ENCODE measurements at regions not wholly inside any gene's neighbourhood (a gene's known extent, or its start where the extent isn't known, plus 50 kb on each side); places are given as distances from the start of the nearest gene placed in this dataset.
"Not testable (repeated sequence)": the region's sequence is repeated elsewhere in the genome, so short reads cannot be mapped to it uniquely, and the experiment has no call there.

DNA sequence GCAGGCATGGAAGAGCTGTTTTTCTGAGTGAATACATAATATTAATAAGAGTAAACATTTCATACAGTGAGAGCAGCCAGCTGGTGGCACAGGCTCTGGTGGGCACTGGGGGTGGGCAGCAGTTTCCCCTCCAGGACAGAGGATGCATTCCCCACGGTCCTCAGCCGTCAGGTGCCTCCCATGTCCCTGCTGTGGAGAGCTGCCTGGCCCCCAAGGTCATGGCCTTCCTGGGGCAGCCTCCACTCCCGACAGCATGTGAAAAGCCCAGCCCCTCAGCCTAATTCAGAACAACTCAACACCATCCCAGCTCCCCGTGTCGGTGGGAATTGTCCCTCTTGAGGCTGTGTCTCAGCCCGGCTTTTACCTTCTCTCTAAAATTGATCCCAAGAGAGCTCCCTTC lies 147.4 kb downstream of the GALR1 start:
- no peak overlapping the region for H3K4me3 ChIP-seq (ENCODE audit: low read depth in 1 of 2, low read length in 2 of 2)
- no peaks in the 10 kb centered on the region for H3K36me3 ChIP-seq (ENCODE audit: control insufficient read depth in 1 of 2, insufficient read depth in 2 of 2, low read length in 2 of 2)
- no peak overlapping the region for H3K27ac ChIP-seq (ENCODE audit: low read depth, low read length)
- no peaks in the 10 kb centered on the region for H3K4me1 ChIP-seq (ENCODE audit: control insufficient read depth in 1 of 2, insufficient read depth in 2 of 2, low read length in 2 of 2)
- H3K9me3 ChIP-seq (ENCODE audit: control insufficient read depth in 1 of 2, low read length in 2 of 2) = no peaks in the 10 kb centered on the region
- no peak overlapping the region for H3K9ac ChIP-seq (ENCODE audit: low read depth in 1 of 2, low read length in 2 of 2)
- H3K27me3 ChIP-seq (ENCODE audit: control insufficient read depth in 1 of 2, insufficient read depth in 2 of 2, low read length in 2 of 2) = no peaks in the 10 kb centered on the region

DNA sequence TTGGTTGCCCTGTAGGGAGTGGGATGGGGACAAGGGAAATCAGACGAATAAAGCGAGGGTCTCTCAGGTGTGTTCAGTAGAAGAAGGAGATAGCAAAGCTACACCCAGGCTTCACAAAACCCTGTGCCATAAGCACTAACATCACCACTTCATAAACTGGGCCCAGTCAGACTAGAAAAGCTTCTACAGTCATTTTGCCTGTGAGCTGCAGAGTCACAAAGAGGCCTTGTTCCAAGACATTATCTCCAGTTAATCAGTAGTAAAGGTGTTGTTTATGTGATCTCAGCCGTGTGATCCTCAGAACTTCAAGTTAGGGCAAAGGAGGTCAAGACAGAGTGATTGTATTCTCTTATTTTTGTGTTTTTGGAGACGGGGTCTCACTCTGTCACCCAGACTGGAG lies 148.0 kb downstream of the GALR1 start:
- H3K27ac ChIP-seq (ENCODE audit: low read depth, low read length) = no peak overlapping the region
- no peaks in the 10 kb centered on the region for H3K4me1 ChIP-seq (ENCODE audit: control insufficient read depth in 1 of 2, insufficient read depth in 2 of 2, low read length in 2 of 2)
- no peak overlapping the region for H3K4me3 ChIP-seq (ENCODE audit: low read depth in 1 of 2, low read length in 2 of 2)
- no peak overlapping the region for H3K9ac ChIP-seq (ENCODE audit: low read depth in 1 of 2, low read length in 2 of 2)
- no peaks in the 10 kb centered on the region for H3K36me3 ChIP-seq (ENCODE audit: control insufficient read depth in 1 of 2, insufficient read depth in 2 of 2, low read length in 2 of 2)
- H3K27me3 ChIP-seq (ENCODE audit: control insufficient read depth in 1 of 2, insufficient read depth in 2 of 2, low read length in 2 of 2) = no peaks in the 10 kb centered on the region
- no peaks in the 10 kb centered on the region for H3K9me3 ChIP-seq (ENCODE audit: control insufficient read depth in 1 of 2, low read length in 2 of 2)

DNA sequence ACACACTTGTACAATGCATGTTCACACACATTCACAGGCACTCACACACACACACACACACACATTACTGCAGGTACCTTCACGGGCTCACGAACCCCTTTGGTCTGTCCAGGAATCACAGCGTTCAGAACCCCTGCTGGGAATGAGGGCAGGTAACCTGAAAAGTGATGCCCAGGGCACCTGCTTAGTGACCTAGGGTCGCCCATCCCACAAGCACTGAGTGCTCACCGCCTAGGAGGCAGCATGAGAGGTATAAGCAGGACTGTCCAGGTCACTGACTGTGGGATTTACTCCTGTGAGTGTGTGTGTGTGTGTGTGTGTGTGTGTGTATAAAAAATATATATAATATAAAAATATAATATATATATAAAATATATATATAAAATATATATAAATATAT lies 150.9 kb downstream of the GALR1 start:
- H3K9ac ChIP-seq (ENCODE audit: low read depth in 1 of 2, low read length in 2 of 2) = no peak overlapping the region
- no peaks in the 10 kb centered on the region for H3K27me3 ChIP-seq (ENCODE audit: control insufficient read depth in 1 of 2, insufficient read depth in 2 of 2, low read length in 2 of 2)
- H3K36me3 ChIP-seq (ENCODE audit: control insufficient read depth in 1 of 2, insufficient read depth in 2 of 2, low read length in 2 of 2) = no peaks in the 10 kb centered on the region
- no peak overlapping the region for H3K27ac ChIP-seq (ENCODE audit: low read depth, low read length)
- H3K4me1 ChIP-seq (ENCODE audit: control insufficient read depth in 1 of 2, insufficient read depth in 2 of 2, low read length in 2 of 2) = no peaks in the 10 kb centered on the region
- H3K9me3 ChIP-seq (ENCODE audit: control insufficient read depth in 1 of 2, low read length in 2 of 2) = no peaks in the 10 kb centered on the region
- no peak overlapping the region for H3K4me3 ChIP-seq (ENCODE audit: low read depth in 1 of 2, low read length in 2 of 2)

DNA sequence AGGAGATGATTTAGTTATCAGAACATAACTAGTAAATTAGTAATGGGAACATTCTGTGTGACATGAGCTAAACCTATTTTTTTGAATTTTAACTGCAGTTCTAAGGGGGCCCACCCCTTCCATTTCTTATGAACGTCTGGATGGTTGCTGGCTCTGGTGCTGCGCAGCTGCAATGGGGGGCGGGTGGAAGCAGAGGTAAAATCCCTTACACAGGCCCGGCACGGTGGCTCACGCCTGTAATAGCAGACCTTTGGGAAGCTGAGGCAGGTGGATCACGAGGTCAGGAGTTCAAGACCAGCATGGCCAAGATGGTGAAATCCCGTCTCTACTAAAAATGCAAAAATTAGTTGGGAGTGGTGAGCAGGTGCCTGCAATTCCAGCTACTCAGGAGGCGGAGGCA lies 151.5 kb downstream of the GALR1 start:
- Histone ChIP-seq H3K36me3 (ENCODE audit: control insufficient read depth in 1 of 2, insufficient read depth in 2 of 2, low read length in 2 of 2) (no peaks in the 10 kb centered on the region), H3K4me1 (ENCODE audit: control insufficient read depth in 1 of 2, insufficient read depth in 2 of 2, low read length in 2 of 2) (no peaks in the 10 kb centered on the region), H3K4me3 (ENCODE audit: low read depth in 1 of 2, low read length in 2 of 2) (no peak overlapping the region), H3K27me3 (ENCODE audit: control insufficient read depth in 1 of 2, insufficient read depth in 2 of 2, low read length in 2 of 2) (no peaks in the 10 kb centered on the region), H3K27ac (ENCODE audit: low read depth, low read length) (no peak overlapping the region), H3K9ac (ENCODE audit: low read depth in 1 of 2, low read length in 2 of 2) (no peak overlapping the region), H3K9me3 (ENCODE audit: control insufficient read depth in 1 of 2, low read length in 2 of 2) (no peaks in the 10 kb centered on the region)

DNA sequence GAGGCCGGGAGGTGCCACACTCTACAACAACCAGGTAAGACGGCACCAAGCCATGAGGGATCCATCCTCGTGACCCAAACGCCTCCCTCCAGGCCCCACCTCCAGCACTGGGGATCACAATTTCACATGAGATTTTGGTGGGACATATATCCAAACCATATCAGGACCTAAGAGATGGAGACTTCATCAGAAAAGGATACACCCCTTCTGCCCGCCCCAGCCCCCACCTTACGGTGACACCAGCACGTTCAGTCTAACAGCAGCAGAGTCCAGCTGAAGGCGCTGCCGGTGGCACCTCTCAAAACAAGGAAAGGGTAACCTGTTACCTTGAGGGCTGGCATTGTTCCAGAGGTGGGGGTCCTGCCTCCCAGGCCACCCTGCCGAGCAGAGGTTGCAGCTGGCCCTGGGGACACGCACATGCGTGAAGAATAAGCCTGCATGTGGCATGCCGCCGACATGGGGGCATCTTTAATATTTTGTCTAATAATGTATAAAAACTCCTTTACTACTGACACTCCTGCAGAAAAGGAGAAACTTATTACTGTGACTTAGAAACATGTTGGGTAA lies 154.4 kb downstream of the GALR1 start:
- Histone ChIP-seq H3K9ac (ENCODE audit: low read depth in 1 of 2, low read length in 2 of 2) (no peak overlapping the region), H3K27ac (ENCODE audit: low read depth, low read length) (no peak overlapping the region), H3K4me1 (ENCODE audit: control insufficient read depth in 1 of 2, insufficient read depth in 2 of 2, low read length in 2 of 2) (no peaks in the 10 kb centered on the region), H3K27me3 (ENCODE audit: control insufficient read depth in 1 of 2, insufficient read depth in 2 of 2, low read length in 2 of 2) (no peaks in the 10 kb centered on the region), H3K4me3 (ENCODE audit: low read depth in 1 of 2, low read length in 2 of 2) (no peak overlapping the region), H3K9me3 (ENCODE audit: control insufficient read depth in 1 of 2, low read length in 2 of 2) (no peaks in the 10 kb centered on the region), H3K36me3 (ENCODE audit: control insufficient read depth in 1 of 2, insufficient read depth in 2 of 2, low read length in 2 of 2) (no peaks in the 10 kb centered on the region)

DNA sequence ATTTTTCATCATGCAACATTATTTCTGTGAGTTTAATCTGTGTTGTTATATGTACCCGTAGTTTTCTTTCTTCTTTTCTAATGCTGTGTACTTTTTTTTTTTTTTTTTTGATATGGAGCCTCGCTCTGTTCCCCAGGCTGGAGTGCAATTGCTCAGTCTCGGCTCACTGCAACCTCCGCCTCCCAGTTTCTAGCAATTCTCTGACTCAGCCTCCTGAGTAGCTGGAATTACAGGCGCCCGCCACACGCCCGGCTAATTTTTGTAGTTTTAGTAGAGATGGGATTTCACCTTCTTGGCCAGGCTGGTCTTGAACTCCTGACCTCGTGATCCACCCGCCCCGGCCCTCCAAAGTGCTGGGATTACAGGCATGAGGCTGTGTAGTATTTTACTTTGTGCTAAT lies 155.4 kb downstream of the GALR1 start:
- Histone ChIP-seq H3K9ac (ENCODE audit: low read depth in 1 of 2, low read length in 2 of 2) (no peak overlapping the region), H3K27ac (ENCODE audit: low read depth, low read length) (no peak overlapping the region), H3K4me3 (ENCODE audit: low read depth in 1 of 2, low read length in 2 of 2) (no peak overlapping the region), H3K9me3 (ENCODE audit: control insufficient read depth in 1 of 2, low read length in 2 of 2) (no peaks in the 10 kb centered on the region), H3K4me1 (ENCODE audit: control insufficient read depth in 1 of 2, insufficient read depth in 2 of 2, low read length in 2 of 2) (no peaks in the 10 kb centered on the region), H3K27me3 (ENCODE audit: control insufficient read depth in 1 of 2, insufficient read depth in 2 of 2, low read length in 2 of 2) (no peaks in the 10 kb centered on the region), H3K36me3 (ENCODE audit: control insufficient read depth in 1 of 2, insufficient read depth in 2 of 2, low read length in 2 of 2) (no peaks in the 10 kb centered on the region)

DNA sequence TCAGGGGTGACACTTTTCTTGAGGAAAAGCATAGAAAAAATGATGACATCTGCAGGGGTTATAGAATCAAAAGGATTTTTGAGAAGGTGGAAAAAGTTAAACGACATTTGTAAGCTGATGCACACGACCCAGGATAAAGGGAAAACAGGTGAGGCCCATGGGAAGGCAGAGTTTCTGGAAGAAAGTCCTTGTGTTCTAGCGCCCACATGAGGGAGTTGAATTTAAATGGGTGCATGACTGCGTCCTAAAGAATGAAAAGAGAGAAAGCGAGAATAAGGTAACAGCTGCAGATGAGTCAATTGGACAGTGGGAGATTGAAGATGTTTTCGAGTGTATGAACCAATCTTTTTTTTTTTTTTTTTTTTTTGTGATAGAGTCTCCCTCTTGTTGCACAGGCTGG lies 158.1 kb downstream of the GALR1 start:
- H3K4me3 ChIP-seq (ENCODE audit: low read depth in 1 of 2, low read length in 2 of 2) = no peak overlapping the region
- H3K36me3 ChIP-seq (ENCODE audit: control insufficient read depth in 1 of 2, insufficient read depth in 2 of 2, low read length in 2 of 2) = no peaks in the 10 kb centered on the region
- no peaks in the 10 kb centered on the region for H3K4me1 ChIP-seq (ENCODE audit: control insufficient read depth in 1 of 2, insufficient read depth in 2 of 2, low read length in 2 of 2)
- no peak overlapping the region for H3K27ac ChIP-seq (ENCODE audit: low read depth, low read length)
- no peaks in the 10 kb centered on the region for H3K9me3 ChIP-seq (ENCODE audit: control insufficient read depth in 1 of 2, low read length in 2 of 2)
- H3K27me3 ChIP-seq (ENCODE audit: control insufficient read depth in 1 of 2, insufficient read depth in 2 of 2, low read length in 2 of 2) = no peaks in the 10 kb centered on the region
- H3K9ac ChIP-seq (ENCODE audit: low read depth in 1 of 2, low read length in 2 of 2) = no peak overlapping the region

DNA sequence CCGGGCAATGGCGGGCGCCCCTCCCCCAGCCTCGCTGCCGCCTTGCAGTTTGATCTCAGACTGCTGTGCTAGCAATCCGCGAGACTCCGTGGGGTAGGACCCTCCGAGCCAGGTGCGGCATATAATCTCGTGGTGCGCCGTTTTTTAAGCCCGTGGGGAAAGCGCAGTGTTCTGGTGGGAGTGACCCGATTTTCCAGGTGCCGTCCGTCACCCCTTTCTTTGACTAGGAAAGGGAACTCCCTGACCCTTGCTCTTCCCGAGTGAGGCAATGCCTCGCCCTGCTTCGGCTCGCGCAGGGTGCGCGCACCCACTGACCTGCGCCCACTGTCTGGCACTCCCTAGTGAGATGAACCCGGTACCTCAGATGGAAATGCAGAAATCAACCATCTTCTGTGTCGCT lies 171.9 kb downstream of the GALR1 start:
- not testable (repeated sequence) for H3K4me1 ChIP-seq (ENCODE audit: control insufficient read depth in 1 of 2, insufficient read depth in 2 of 2, low read length in 2 of 2); H3K4me3 ChIP-seq (ENCODE audit: low read depth in 1 of 2, low read length in 2 of 2); H3K27me3 ChIP-seq (ENCODE audit: control insufficient read depth in 1 of 2, insufficient read depth in 2 of 2, low read length in 2 of 2); H3K36me3 ChIP-seq (ENCODE audit: control insufficient read depth in 1 of 2, insufficient read depth in 2 of 2, low read length in 2 of 2); H3K9ac ChIP-seq (ENCODE audit: low read depth in 1 of 2, low read length in 2 of 2); H3K27ac ChIP-seq (ENCODE audit: low read depth, low read length); H3K9me3 ChIP-seq (ENCODE audit: control insufficient read depth in 1 of 2, low read length in 2 of 2)

DNA sequence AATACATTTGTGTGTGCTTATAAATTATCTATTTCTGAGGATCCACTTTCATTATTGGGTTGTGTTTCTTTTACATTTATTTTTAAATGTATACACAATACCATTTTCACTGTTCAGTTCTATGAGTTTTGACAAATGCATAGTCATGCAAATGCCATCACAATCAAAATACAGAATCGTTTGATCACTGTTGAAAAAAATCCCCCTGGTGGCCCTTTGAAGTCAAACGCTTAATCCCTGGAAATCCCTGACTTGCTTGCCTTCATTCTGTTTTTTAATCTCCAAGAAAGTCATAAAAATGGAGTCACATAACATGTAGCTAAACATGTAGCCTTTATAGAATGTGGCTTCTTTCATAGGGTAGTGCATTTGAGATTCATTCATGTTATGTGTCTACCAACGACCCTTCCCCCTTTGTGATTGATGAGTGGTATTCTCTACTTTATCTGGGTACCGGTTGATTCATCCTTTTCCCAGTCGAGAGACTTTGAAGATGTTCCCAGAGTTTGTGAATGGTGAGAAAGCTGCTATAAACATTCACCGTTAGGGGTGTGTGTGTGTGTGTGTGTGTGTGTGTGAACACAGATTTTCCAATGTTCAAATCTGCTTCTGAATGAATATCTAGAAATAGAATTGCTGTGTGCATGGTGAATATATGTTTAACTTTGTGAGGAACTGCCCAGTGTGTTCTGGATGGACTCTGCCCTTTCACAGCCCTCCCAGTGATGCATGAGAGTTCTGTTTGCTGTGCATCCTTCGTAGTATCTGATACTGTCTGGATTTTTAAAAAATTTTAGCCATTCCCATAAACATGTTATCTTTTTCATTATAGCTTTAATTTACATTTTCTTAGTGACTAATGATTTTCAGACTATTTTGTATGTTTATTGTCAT lies 173.6 kb downstream of the GALR1 start:
- Histone ChIP-seq H3K4me1 (ENCODE audit: control insufficient read depth in 1 of 2, insufficient read depth in 2 of 2, low read length in 2 of 2) (no peaks in the 10 kb centered on the region), H3K9ac (ENCODE audit: low read depth in 1 of 2, low read length in 2 of 2) (no peak overlapping the region), H3K4me3 (ENCODE audit: low read depth in 1 of 2, low read length in 2 of 2) (no peak overlapping the region), H3K27ac (ENCODE audit: low read depth, low read length) (no peak overlapping the region), H3K27me3 (ENCODE audit: control insufficient read depth in 1 of 2, insufficient read depth in 2 of 2, low read length in 2 of 2) (no peaks in the 10 kb centered on the region), H3K36me3 (ENCODE audit: control insufficient read depth in 1 of 2, insufficient read depth in 2 of 2, low read length in 2 of 2) (no peaks in the 10 kb centered on the region), H3K9me3 (ENCODE audit: control insufficient read depth in 1 of 2, low read length in 2 of 2) (no peaks in the 10 kb centered on the region)

DNA sequence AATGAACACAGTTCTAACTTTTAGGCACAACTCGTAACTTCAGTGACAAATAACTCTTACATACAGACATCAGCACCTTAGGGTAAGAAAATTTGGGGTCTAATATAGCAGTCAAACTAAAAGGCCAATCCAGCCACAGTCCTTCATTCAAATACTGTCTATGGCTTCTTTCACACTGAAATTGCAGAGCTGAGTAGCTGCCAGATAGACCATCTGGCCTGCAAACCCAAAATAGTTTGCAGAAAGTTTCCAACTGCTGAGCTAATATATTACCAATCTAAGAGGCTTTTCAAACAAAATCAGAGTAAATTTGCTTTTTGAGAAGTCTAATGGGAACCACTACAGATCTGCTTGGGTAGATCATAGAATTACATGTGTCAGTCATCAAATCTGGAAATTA lies 183.4 kb downstream of the GALR1 start:
- Histone ChIP-seq H3K9ac (ENCODE audit: low read depth in 1 of 2, low read length in 2 of 2) (no peak overlapping the region), H3K4me1 (ENCODE audit: control insufficient read depth in 1 of 2, insufficient read depth in 2 of 2, low read length in 2 of 2) (no peaks in the 10 kb centered on the region), H3K4me3 (ENCODE audit: low read depth in 1 of 2, low read length in 2 of 2) (no peak overlapping the region), H3K9me3 (ENCODE audit: control insufficient read depth in 1 of 2, low read length in 2 of 2) (no peaks in the 10 kb centered on the region), H3K27me3 (ENCODE audit: control insufficient read depth in 1 of 2, insufficient read depth in 2 of 2, low read length in 2 of 2) (no peaks in the 10 kb centered on the region), H3K36me3 (ENCODE audit: control insufficient read depth in 1 of 2, insufficient read depth in 2 of 2, low read length in 2 of 2) (no peaks in the 10 kb centered on the region), H3K27ac (ENCODE audit: low read depth, low read length) (no peak overlapping the region)

Data from duodenal mucosa (tissue), 2 donors.